ENCODE measurements at regions not wholly inside any gene's neighbourhood (a gene's known extent, or its start where the extent isn't known, plus 50 kb on each side); places are given as distances from the start of the nearest gene placed in this dataset.

DNA sequence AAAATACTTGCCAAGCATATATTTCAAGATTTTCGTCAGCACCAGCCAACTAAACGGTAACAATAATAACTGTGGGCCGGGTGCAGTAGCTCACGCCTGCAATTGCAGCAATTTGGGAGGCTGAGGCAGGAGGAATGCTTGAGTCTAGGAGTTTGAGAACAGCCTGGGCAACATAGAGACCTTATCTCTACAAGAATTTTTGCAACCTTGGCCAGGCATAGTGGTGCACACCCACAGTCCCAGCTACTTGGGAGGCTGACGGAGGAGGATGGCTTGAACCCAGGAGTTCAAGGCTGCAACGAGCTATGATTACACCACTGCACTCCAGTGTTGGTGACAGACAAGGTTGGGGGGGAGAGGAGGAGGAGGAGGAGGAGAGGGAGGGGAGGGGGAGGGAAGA, 145.0 kb upstream of the TIAM1 start:
- CTCF ChIA-PET (ENCODE audit: low intra/inter-chr PET ratio), result no interaction called here
- H3K79me2 ChIP-seq (ENCODE audit: control insufficient read depth, insufficient read depth, low read length), result no peaks in the 10 kb centered on the region
- H3K4me2 ChIP-seq (ENCODE audit: insufficient read depth, low read length), result no peak overlapping the region
- no peaks in the 10 kb centered on the region for H3K9me3 ChIP-seq (replicated peaks; ENCODE audit: control insufficient read depth, insufficient read depth, low read depth, low read length)
- WGBS (ENCODE audit: insufficient coverage, low coverage, missing lambda C conversion rate), result 0% methylated on average over 5 of the region's 6 CpGs
- no peak overlapping the region for H3K4me3 ChIP-seq
- DNase-seq (ENCODE audit: extremely low read depth in 1 of 4, low spot score in 3 of 4), result no peak
- in situ Hi-C loops (cut with MboI), result no loop called here
- H3K27ac ChIP-seq (ENCODE audit: extremely low read depth, low read depth, low read length), result no peak overlapping the region
- no peak for ATAC-seq
- no peak overlapping the region for H3K9ac ChIP-seq (ENCODE audit: insufficient read depth in 1 of 2, low read depth in 2 of 2, low read length in 2 of 2)
- intact Hi-C loops (cut with micrococcal nuclease), result no loop called here
- peaks cover 0 to 9% of the 10 kb centered on the region in 2 experiments; a peak in 2 of 5 replicates for H3K27me3 ChIP-seq (ENCODE audit: control insufficient read depth in 2 of 2, insufficient read depth in 2 of 2, low read length in 2 of 2)
- no peaks in the 10 kb centered on the region for H3K4me1 ChIP-seq (replicated peaks in 1 of 2; ENCODE audit: control insufficient read depth in 2 of 2, insufficient read depth in 2 of 2, low read length in 2 of 2)
- no peaks in the 10 kb centered on the region for H3K9me1 ChIP-seq (ENCODE audit: control insufficient read depth, insufficient read depth, low read length)
- no TSS peak for BruUV-seq (replicated peaks)
- POLR2A ChIA-PET, result interaction anchor here (0.6 kb wide), 1 partner anchor 10 kb away, joined by 3 read pairs; no protein-coding TSS in a partner anchor
- H2AFZ ChIP-seq (ENCODE audit: low read depth, low read length), result no peak overlapping the region
- H3K36me3 ChIP-seq (ENCODE audit: control insufficient read depth, insufficient read depth, low read length), result no peaks in the 10 kb centered on the region
- FAIRE-seq, result no peak
- no peaks in the 10 kb centered on the region for H4K20me1 ChIP-seq (replicated peaks; ENCODE audit: control insufficient read depth, insufficient read depth, low read length)
- TF ChIP-seq FOXJ3 (CRISPR knock-in tag; IDR thresholded peaks at IDR 0.05) (no peak), ZNF41 (CRISPR knock-in tag; conservative IDR thresholded peaks at IDR 0.05) (no peak), ZFP1 (CRISPR knock-in tag; IDR thresholded peaks at IDR 0.05) (no peak), CREB1 (IDR thresholded peaks at IDR 0.05) (no peak), CREB1 (CRISPR knock-in tag; IDR thresholded peaks at IDR 0.05) (no peak), POLR2G (IDR thresholded peaks at IDR 0.05; ENCODE audit: low read depth, low read length) (no peak), HSF4 (CRISPR knock-in tag; IDR thresholded peaks at IDR 0.05; ENCODE audit: borderline replicate concordance) (no peak), NFIX (CRISPR knock-in tag; IDR thresholded peaks at IDR 0.05; ENCODE audit: low read depth) (no peak)
- TF ChIP-seq, protein P1, sequence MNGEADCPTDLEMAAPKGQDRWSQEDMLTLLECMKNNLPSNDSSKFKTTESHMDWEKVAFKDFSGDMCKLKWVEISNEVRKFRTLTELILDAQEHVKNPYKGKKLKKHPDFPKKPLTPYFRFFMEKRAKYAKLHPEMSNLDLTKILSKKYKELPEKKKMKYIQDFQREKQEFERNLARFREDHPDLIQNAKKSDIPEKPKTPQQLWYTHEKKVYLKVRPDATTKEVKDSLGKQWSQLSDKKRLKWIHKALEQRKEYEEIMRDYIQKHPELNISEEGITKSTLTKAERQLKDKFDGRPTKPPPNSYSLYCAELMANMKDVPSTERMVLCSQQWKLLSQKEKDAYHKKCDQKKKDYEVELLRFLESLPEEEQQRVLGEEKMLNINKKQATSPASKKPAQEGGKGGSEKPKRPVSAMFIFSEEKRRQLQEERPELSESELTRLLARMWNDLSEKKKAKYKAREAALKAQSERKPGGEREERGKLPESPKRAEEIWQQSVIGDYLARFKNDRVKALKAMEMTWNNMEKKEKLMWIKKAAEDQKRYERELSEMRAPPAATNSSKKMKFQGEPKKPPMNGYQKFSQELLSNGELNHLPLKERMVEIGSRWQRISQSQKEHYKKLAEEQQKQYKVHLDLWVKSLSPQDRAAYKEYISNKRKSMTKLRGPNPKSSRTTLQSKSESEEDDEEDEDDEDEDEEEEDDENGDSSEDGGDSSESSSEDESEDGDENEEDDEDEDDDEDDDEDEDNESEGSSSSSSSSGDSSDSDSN (IDR thresholded peaks at IDR 0.05; ENCODE audit: borderline replicate concordance in 1 of 2, low read depth in 2 of 2, low read length in 2 of 2), result no peak
- TF ChIP-seq, protein P2, sequence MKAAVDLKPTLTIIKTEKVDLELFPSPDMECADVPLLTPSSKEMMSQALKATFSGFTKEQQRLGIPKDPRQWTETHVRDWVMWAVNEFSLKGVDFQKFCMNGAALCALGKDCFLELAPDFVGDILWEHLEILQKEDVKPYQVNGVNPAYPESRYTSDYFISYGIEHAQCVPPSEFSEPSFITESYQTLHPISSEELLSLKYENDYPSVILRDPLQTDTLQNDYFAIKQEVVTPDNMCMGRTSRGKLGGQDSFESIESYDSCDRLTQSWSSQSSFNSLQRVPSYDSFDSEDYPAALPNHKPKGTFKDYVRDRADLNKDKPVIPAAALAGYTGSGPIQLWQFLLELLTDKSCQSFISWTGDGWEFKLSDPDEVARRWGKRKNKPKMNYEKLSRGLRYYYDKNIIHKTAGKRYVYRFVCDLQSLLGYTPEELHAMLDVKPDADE (conservative IDR thresholded peaks at IDR 0.05; ENCODE audit: control insufficient read depth, low read depth, low read length), result no peak
